ENCODE measurements at regions not wholly inside any gene's neighbourhood (a gene's known extent, or its start where the extent isn't known, plus 50 kb on each side); places are given as distances from the start of the nearest gene placed in this dataset.

DNA sequence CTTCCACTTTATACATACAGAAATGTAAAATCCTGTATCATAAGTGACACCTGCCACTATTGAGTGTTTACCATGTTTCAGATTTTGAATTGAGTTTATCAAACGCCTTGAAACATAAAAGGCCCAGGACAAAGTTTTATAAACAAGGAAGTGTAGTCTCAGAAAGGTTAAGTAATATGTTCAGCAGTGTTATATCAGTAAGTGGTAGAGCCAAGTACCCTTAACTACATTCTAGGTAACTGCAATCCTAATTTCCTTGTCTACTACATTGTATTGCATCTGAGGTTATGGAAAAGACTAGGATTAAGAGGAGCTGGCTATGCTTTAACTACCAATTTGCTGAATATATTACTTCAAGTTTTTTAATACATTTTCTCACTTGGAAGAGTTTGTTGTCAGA lies 641.6 kb downstream of the LRRC70 start:
- H3K4me2 ChIP-seq (ENCODE audit: low read length) = no peak overlapping the region
- no peak for TF ChIP-seq EZH2 (IDR thresholded peaks at IDR 0.05; ENCODE audit: borderline replicate concordance, low read length)
- TF ChIP-seq, protein P1, sequence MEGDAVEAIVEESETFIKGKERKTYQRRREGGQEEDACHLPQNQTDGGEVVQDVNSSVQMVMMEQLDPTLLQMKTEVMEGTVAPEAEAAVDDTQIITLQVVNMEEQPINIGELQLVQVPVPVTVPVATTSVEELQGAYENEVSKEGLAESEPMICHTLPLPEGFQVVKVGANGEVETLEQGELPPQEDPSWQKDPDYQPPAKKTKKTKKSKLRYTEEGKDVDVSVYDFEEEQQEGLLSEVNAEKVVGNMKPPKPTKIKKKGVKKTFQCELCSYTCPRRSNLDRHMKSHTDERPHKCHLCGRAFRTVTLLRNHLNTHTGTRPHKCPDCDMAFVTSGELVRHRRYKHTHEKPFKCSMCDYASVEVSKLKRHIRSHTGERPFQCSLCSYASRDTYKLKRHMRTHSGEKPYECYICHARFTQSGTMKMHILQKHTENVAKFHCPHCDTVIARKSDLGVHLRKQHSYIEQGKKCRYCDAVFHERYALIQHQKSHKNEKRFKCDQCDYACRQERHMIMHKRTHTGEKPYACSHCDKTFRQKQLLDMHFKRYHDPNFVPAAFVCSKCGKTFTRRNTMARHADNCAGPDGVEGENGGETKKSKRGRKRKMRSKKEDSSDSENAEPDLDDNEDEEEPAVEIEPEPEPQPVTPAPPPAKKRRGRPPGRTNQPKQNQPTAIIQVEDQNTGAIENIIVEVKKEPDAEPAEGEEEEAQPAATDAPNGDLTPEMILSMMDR (IDR thresholded peaks at IDR 0.05; ENCODE audit: low read length) = no peak
- no peaks in the 10 kb centered on the region for H3K9me2 ChIP-seq (ENCODE audit: low read depth, low read length)
- H4K20me1 ChIP-seq (ENCODE audit: insufficient read depth, low read length) = no peaks in the 10 kb centered on the region
- no peak overlapping the region for H3K9ac ChIP-seq (ENCODE audit: low read length)
- no peaks in the 10 kb centered on the region for H3F3A ChIP-seq (ENCODE audit: insufficient read depth, low read length)
- no peak overlapping the region for H2AFZ ChIP-seq (ENCODE audit: low read length)
- no peak overlapping the region for H3K4me3 ChIP-seq (ENCODE audit: low read depth, low read length, poor library complexity, severe bottlenecking)
- H3K4me1 ChIP-seq (ENCODE audit: insufficient read depth, low read length, severe bottlenecking) = no peaks in the 10 kb centered on the region
- H3K27ac ChIP-seq (ENCODE audit: low read depth, low read length, poor library complexity, severe bottlenecking) = no peak overlapping the region
- no peaks in the 10 kb centered on the region for H3K27me3 ChIP-seq (ENCODE audit: insufficient read depth, low read length)
- H3K9me3 ChIP-seq (ENCODE audit: low read length) = no peaks in the 10 kb centered on the region
- no peaks in the 10 kb centered on the region for H3K36me3 ChIP-seq (ENCODE audit: insufficient read depth, low read length)
- no peaks in the 10 kb centered on the region for H3K79me2 ChIP-seq (ENCODE audit: insufficient read depth, low read length)

DNA sequence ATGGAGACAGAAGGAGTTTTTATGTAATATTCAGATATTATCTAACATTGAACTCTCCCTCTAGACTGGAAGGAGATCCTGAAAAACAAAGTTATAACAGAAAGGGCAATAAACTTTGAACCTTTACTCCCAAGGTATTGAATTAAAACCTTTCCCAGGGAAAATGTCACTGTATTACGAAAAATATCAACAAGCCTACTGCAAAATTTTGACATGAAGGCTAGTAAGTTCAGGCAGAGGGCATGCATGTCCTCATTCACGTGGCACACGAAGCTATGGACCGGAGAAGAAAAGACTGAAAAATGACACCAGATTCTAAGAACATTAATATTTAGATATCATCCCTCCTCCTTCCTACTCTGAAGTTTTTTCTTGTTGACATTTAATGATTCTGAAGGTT lies 638.8 kb downstream of the LRRC70 start:
- Histone ChIP-seq H4K20me1 (ENCODE audit: insufficient read depth, low read length) (no peaks in the 10 kb centered on the region), H3K27ac (ENCODE audit: low read depth, low read length, poor library complexity, severe bottlenecking) (no peak overlapping the region), H3K36me3 (ENCODE audit: insufficient read depth, low read length) (no peaks in the 10 kb centered on the region), H3K9me3 (ENCODE audit: low read length) (no peaks in the 10 kb centered on the region), H3K4me2 (ENCODE audit: low read length) (no peak overlapping the region), H3K4me3 (ENCODE audit: low read depth, low read length, poor library complexity, severe bottlenecking) (no peak overlapping the region), H3F3A (ENCODE audit: insufficient read depth, low read length) (no peaks in the 10 kb centered on the region), H3K9me2 (ENCODE audit: low read depth, low read length) (no peaks in the 10 kb centered on the region), H3K4me1 (ENCODE audit: insufficient read depth, low read length, severe bottlenecking) (no peaks in the 10 kb centered on the region), H3K9ac (ENCODE audit: low read length) (no peak overlapping the region), H2AFZ (ENCODE audit: low read length) (no peak overlapping the region), H3K27me3 (ENCODE audit: insufficient read depth, low read length) (no peaks in the 10 kb centered on the region), H3K79me2 (ENCODE audit: insufficient read depth, low read length) (no peaks in the 10 kb centered on the region)
- TF ChIP-seq, protein P1 (IDR thresholded peaks at IDR 0.05; ENCODE audit: low read length) = no peak
- TF ChIP-seq EZH2 (IDR thresholded peaks at IDR 0.05; ENCODE audit: borderline replicate concordance, low read length) = no peak

DNA sequence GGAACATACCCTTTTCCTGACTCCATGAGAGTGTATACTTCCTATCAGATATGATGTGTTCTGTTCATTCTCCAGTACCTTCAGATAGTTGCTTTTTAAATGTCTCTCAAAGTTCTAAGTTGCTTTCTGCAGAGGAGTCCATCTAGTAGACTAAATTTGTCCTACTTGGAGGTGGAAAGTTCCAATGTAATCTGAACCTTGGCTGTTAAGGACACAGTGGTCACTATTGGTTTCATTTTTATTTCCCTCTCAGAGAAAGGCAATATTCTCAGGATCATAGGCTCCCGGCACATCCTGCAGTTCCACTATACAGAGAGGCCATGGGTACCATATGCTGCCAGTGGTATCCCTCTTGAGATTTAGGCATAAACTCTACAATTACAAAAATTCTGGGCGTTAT lies 634.6 kb downstream of the LRRC70 start:
- no peaks in the 10 kb centered on the region for H3K27me3 ChIP-seq (ENCODE audit: insufficient read depth, low read length)
- H4K20me1 ChIP-seq (ENCODE audit: insufficient read depth, low read length) = no peaks in the 10 kb centered on the region
- H3K9me2 ChIP-seq (ENCODE audit: low read depth, low read length) = no peaks in the 10 kb centered on the region
- TF ChIP-seq, protein P1 (IDR thresholded peaks at IDR 0.05; ENCODE audit: low read length) = no peak
- TF ChIP-seq EZH2 (IDR thresholded peaks at IDR 0.05; ENCODE audit: borderline replicate concordance, low read length) = no peak
- no peaks in the 10 kb centered on the region for H3K4me1 ChIP-seq (ENCODE audit: insufficient read depth, low read length, severe bottlenecking)
- no peak overlapping the region for H3K4me3 ChIP-seq (ENCODE audit: low read depth, low read length, poor library complexity, severe bottlenecking)
- H3F3A ChIP-seq (ENCODE audit: insufficient read depth, low read length) = no peaks in the 10 kb centered on the region
- H2AFZ ChIP-seq (ENCODE audit: low read length) = no peak overlapping the region
- H3K9me3 ChIP-seq (ENCODE audit: low read length) = no peaks in the 10 kb centered on the region
- no peaks in the 10 kb centered on the region for H3K79me2 ChIP-seq (ENCODE audit: insufficient read depth, low read length)
- no peak overlapping the region for H3K27ac ChIP-seq (ENCODE audit: low read depth, low read length, poor library complexity, severe bottlenecking)
- no peak overlapping the region for H3K4me2 ChIP-seq (ENCODE audit: low read length)
- H3K9ac ChIP-seq (ENCODE audit: low read length) = no peak overlapping the region
- H3K36me3 ChIP-seq (ENCODE audit: insufficient read depth, low read length) = no peaks in the 10 kb centered on the region

All from OCI-LY1 (cell line).